HepG2 (cell line): ENCODE measurements at regions not wholly inside any gene's neighbourhood (a gene's known extent, or its start where the extent isn't known, plus 50 kb on each side); places are given as distances from the start of the nearest gene placed in this dataset.

Source experiments
- ARID2 ChIP-seq: sonication (generic); formaldehyde crosslinking; IDR thresholded peaks from 2 replicates; pipeline ENCODE4 v1.8.1; 2022; ENCODE audit warnings: mild to moderate bottlenecking, missing genetic modification reagents, borderline replicate concordance
- ELF3 ChIP-seq: IDR thresholded peaks from 2 replicates; pipeline ENCODE4 v1.6.1; 2016; ENCODE audit warnings: missing genetic modification reagents, missing compliant biosample characterization
- FOXP1 ChIP-seq, 2 experiments: fragments of 450-650 bp in 1 of 2; IDR thresholded peaks; 2 replicates each; pipeline ENCODE4 v1.6.1; 2017 to 2018; ENCODE audit warnings: antibody characterized with exemption in 1 of 2
- GATA4 ChIP-seq: sonication (generic); IDR thresholded peaks from 2 replicates; pipeline ENCODE4 v1.6.1; 2016; ENCODE audit warnings: antibody characterized with exemption, low read depth, borderline replicate concordance
- GFI1 ChIP-seq: sonication (generic); formaldehyde crosslinking; IDR thresholded peaks from 2 replicates; pipeline ENCODE4 v1.5.0; 2020; ENCODE audit warnings: missing genetic modification reagents, mild to moderate bottlenecking, borderline replicate concordance
- HIC2 ChIP-seq: sonication (generic); formaldehyde crosslinking; IDR thresholded peaks from 2 replicates; pipeline ENCODE4 v1.9.0; 2022; ENCODE audit warnings: low read depth, missing genetic modification reagents
- HMG20A ChIP-seq: IDR thresholded peaks from 2 replicates; pipeline ENCODE4 v1.6.1; 2016; ENCODE audit warnings: borderline replicate concordance
- HNF4G ChIP-seq, 2 experiments: sonication (generic) in 1 of 2; formaldehyde crosslinking in 1 of 2; IDR thresholded peaks; 2 replicates each; pipeline versions ENCODE4 v1.4.0 to v1.6.1; 2011 to 2020; ENCODE audit warnings: borderline replicate concordance in 2 of 2, low read depth in 2 of 2, mild to moderate bottlenecking in 2 of 2, low read length in 1 of 2, missing genetic modification reagents in 1 of 2, moderate library complexity in 1 of 2
- HOMEZ ChIP-seq: IDR thresholded peaks from 2 replicates; pipeline ENCODE4 v1.6.1; 2016; ENCODE audit warnings: low read depth
- MED1 ChIP-seq: sonication (generic); formaldehyde crosslinking; IDR thresholded peaks from 2 replicates; pipeline ENCODE4 v1.4.0; 2020; ENCODE audit warnings: missing genetic modification reagents
- MTA1 ChIP-seq: sonication (generic); formaldehyde crosslinking; IDR thresholded peaks from 2 replicates; pipeline ENCODE4 v1.4.0; 2020; ENCODE audit warnings: missing genetic modification reagents, mild to moderate bottlenecking, borderline replicate concordance
- MYC ChIP-seq: sonication (generic); formaldehyde crosslinking; IDR thresholded peaks from 2 replicates; pipeline ENCODE4 v1.9.0; 2021; ENCODE audit warnings: missing genetic modification reagents, borderline replicate concordance
- MYPOP ChIP-seq: sonication (generic); formaldehyde crosslinking; IDR thresholded peaks from 2 replicates; pipeline ENCODE4 v1.8.1; 2023; ENCODE audit warnings: mild to moderate bottlenecking, moderate library complexity, missing genetic modification reagents
- NR2F1 ChIP-seq, 2 experiments: fragments of 450-650 bp in 1 of 2; formaldehyde crosslinking in 1 of 2; IDR thresholded peaks; 2 replicates each; pipeline versions ENCODE4 v1.5.0 to v1.6.1; 2016 to 2020; ENCODE audit warnings: mild to moderate bottlenecking in 1 of 2, missing compliant biosample characterization in 1 of 2, missing genetic modification reagents in 1 of 2, moderate library complexity in 1 of 2
- NR2F2 ChIP-seq: IDR thresholded peaks from 2 replicates; pipeline ENCODE4 v1.6.1; 2012; ENCODE audit warnings: low read depth, inconsistent platforms, borderline replicate concordance
- SAFB2 ChIP-seq: sonication (generic); formaldehyde crosslinking; IDR thresholded peaks from 2 replicates; pipeline ENCODE4 v1.5.1; 2020; ENCODE audit warnings: missing genetic modification reagents, low read depth, mild to moderate bottlenecking, borderline replicate concordance
- TCF7 ChIP-seq: sonication (generic); IDR thresholded peaks from 2 replicates; pipeline ENCODE4 v1.6.1; 2016; ENCODE audit warnings: antibody characterized with exemption, low read depth
- YY1 ChIP-seq: IDR thresholded peaks from 2 replicates; pipeline ENCODE4 v1.6.1; 2011; ENCODE audit warnings: low read length, low read depth, moderate library complexity, mild to moderate bottlenecking; ENCODE audit not compliant: insufficient read depth, insufficient replicate concordance
- ZFP36L1 ChIP-seq: sonication (generic); formaldehyde crosslinking; IDR thresholded peaks from 2 replicates; pipeline ENCODE4 v1.8.0; 2022; ENCODE audit warnings: mild to moderate bottlenecking, missing genetic modification reagents, moderate library complexity
- ZGPAT ChIP-seq: IDR thresholded peaks from 2 replicates; pipeline ENCODE4 v1.6.1; 2016; ENCODE audit warnings: mild to moderate bottlenecking
- ZNF800 ChIP-seq: sonication (generic); formaldehyde crosslinking; IDR thresholded peaks from 2 replicates; pipeline ENCODE4 v1.4.0; 2020; ENCODE audit warnings: missing genetic modification reagents

GRCh38 chr3:72590732-72591221 lies 257.5 kb downstream of the SHQ1 start (continued):
- peak; percentile 53; the same call in 1 of the 2 replicates for TF ChIP-seq ZGPAT
- peak; percentile 75; the same call in 1 of the 2 replicates for TF ChIP-seq ELF3 (CRISPR knock-in tag)
- peak; percentile 57; the same call in 1 of the 2 replicates for TF ChIP-seq HMG20A (CRISPR knock-in tag)
- TF ChIP-seq SAFB2 (CRISPR knock-in tag) = peak; percentile 38; the same call in 1 of the 2 replicates
- peak; percentile 98 for TF ChIP-seq NR2F2
- peak; percentile 70 for TF ChIP-seq YY1
- TF ChIP-seq MTA1 (CRISPR knock-in tag) = peak; percentile 89
- TF ChIP-seq HOMEZ (CRISPR knock-in tag) = peak; percentile 83; the same call in 1 of the 2 replicates
- peak; percentile 97 to 98 for TF ChIP-seq NR2F1 (CRISPR knock-in tag; IDR thresholded peaks at IDR 0.05)
- peak; percentile 53; the same call in 1 of the 2 replicates for TF ChIP-seq MYPOP (CRISPR knock-in tag)
- peak; percentile 36; the same call in 1 of the 2 replicates for TF ChIP-seq GFI1 (CRISPR knock-in tag)
- TF ChIP-seq HNF4G (IDR thresholded peaks at IDR 0.05; ENCODE audit: borderline replicate concordance, low read depth, low read length) = peak; percentile 93
- TF ChIP-seq HNF4G (CRISPR knock-in tag; IDR thresholded peaks at IDR 0.05; ENCODE audit: borderline replicate concordance, low read depth) = peak; percentile 85; the same call in 1 of the 2 replicates
- peak; percentile 90 for TF ChIP-seq MED1 (CRISPR knock-in tag)
- TF ChIP-seq ZFP36L1 = 0 out of 2 replicates have a peak, but pooled peaks have one; percentile 40
- TF ChIP-seq TCF7 = peak; percentile 76
- peak; percentile 95 for TF ChIP-seq HIC2 (CRISPR knock-in tag)
- no peak for TF ChIP-seq ARID2 (CRISPR knock-in tag)
- peak; percentile 79; the same call in 1 of the 2 replicates for TF ChIP-seq GATA4
- peak; percentile 59; the same call in 1 of the 2 replicates for TF ChIP-seq ZNF800 (CRISPR knock-in tag)
- no peak for TF ChIP-seq FOXP1 (IDR thresholded peaks at IDR 0.05)
- peak; percentile 51; the same call in 1 of the 2 replicates for TF ChIP-seq FOXP1 (CRISPR knock-in tag; IDR thresholded peaks at IDR 0.05)
- peak; percentile 70; the same call in 1 of the 2 replicates for TF ChIP-seq MYC (CRISPR knock-in tag)
